ENCODE measurements at regions not wholly inside any gene's neighbourhood (a gene's known extent, or its start where the extent isn't known, plus 50 kb on each side); places are given as distances from the start of the nearest gene placed in this dataset.

DNA sequence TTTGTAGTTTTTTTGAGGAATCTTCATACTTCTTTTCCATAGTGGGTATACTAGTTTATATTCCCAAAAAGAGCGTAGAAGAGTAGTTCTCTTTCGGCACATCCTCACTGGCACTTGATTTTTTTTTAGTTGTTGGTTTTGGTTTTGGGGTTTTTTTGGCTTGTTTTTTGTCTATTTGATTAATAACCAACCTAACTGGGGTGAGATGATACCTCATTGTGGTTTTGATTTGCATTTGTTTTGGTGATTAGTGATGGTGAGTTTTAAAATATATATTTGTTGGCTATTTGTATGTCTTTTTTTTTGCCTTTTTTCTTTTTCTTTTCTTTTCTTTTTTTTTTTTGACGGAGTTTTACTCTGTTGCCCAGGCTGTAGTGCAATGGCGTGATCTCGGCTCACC, 69.7 kb upstream of the BTG1 start:
- no peak overlapping the region for H3K4me3 ChIP-seq (ENCODE audit: low read depth, low read length)
- DNase-seq (ENCODE audit: low read depth), result no peak
- TF ChIP-seq, protein P1, sequence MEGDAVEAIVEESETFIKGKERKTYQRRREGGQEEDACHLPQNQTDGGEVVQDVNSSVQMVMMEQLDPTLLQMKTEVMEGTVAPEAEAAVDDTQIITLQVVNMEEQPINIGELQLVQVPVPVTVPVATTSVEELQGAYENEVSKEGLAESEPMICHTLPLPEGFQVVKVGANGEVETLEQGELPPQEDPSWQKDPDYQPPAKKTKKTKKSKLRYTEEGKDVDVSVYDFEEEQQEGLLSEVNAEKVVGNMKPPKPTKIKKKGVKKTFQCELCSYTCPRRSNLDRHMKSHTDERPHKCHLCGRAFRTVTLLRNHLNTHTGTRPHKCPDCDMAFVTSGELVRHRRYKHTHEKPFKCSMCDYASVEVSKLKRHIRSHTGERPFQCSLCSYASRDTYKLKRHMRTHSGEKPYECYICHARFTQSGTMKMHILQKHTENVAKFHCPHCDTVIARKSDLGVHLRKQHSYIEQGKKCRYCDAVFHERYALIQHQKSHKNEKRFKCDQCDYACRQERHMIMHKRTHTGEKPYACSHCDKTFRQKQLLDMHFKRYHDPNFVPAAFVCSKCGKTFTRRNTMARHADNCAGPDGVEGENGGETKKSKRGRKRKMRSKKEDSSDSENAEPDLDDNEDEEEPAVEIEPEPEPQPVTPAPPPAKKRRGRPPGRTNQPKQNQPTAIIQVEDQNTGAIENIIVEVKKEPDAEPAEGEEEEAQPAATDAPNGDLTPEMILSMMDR (conservative IDR thresholded peaks at IDR 0.05; ENCODE audit: low read depth, low read length), result no peak

DNA sequence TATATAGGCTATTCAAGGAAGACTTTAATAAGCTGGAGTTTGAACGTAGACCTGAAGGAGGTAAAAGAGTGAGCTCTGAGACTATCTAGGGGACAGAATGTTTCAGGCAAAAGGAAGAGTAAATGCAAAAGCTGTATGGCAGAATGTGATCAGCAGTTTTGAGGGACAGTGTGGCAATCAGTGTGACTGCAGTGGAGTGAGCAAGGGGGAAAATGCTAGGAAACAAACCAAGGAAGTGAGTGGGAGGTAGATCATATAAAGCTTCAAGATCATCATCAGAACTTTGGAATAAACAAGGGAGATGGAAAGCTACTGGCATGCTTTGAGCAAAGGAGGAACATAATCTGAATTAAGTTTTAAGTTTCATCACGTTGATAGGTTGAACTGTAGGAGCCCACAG, 67.5 kb upstream of the BTG1 start:
- no peak for DNase-seq (ENCODE audit: low read depth)
- no peak overlapping the region for H3K4me3 ChIP-seq (ENCODE audit: low read depth, low read length)
- TF ChIP-seq, protein P1 (conservative IDR thresholded peaks at IDR 0.05; ENCODE audit: low read depth, low read length), result no peak

DNA sequence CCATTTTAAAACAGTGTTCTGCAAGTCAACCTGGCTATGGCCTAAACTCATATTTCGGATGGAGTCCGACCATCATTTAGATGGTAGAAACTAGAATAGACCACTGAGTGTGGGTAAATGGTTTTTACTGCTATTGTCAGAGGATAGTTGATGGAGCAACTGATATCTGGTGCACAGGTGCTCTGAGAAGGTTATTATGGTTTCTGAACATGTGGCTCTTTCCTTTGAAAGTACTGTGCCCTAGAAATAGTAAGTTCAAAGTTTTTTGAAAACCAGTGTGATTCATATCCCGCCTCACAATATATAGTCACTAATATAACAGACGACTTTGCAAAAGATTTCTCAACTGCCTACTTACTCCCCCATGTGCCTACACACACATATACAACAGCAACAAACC, 64.4 kb upstream of the BTG1 start:
- TF ChIP-seq, protein P1 (conservative IDR thresholded peaks at IDR 0.05; ENCODE audit: low read depth, low read length), result no peak
- no peak overlapping the region for H3K4me3 ChIP-seq (ENCODE audit: low read depth, low read length)
- no peak for DNase-seq (ENCODE audit: low read depth)

DNA sequence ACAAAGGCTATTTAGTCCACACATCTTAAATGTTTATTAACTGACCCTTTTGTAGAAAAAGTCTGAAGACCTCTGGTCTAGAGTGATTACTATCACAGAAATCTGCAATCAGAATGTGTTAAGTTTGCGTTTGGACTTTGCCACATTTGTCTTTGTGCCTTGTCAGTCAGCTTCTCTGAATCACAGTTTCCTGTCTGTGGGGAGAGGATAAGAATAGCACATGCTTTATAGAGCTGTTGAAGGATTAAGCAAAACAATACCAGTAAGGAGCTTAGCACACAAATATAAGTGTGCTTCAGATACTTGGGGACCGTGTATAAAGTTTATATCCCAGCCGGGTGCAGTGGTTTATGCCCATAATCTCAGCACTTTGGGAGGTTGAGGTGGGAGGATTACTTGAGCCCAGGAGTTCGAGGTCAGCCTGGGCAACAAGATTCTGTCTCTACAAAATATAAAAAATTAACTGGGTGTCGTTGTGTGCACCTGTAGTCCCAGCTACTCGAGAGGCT, 63.0 kb upstream of the BTG1 start:
- TF ChIP-seq, protein P1 (conservative IDR thresholded peaks at IDR 0.05; ENCODE audit: low read depth, low read length), result no peak
- no peak overlapping the region for H3K4me3 ChIP-seq (ENCODE audit: low read depth, low read length)

DNA sequence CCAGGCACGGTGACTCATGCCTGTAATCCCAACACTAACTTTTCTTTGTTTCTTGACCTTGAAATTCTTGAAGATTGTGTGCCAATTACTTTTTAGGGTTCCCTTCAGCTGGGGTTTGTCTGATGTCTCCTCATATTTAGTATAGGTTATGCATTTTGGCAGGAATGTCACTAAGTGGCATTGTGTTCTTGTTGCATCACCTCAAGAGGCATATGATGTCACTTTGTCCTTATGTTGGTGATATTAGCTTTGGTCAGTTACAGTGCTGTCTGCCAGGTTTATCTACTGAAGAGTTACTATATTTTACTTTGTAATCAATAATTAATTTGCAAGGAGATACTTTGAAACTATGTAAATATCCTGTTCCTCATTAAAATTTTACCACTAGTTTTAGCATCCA, 61.0 kb upstream of the BTG1 start:
- TF ChIP-seq, protein P1 (conservative IDR thresholded peaks at IDR 0.05; ENCODE audit: low read depth, low read length), result no peak

More for the DNA sequence above, 63.0 kb upstream of the BTG1 start:
- peak; percentile 78 for DNase-seq (ENCODE audit: low read depth)

DNA sequence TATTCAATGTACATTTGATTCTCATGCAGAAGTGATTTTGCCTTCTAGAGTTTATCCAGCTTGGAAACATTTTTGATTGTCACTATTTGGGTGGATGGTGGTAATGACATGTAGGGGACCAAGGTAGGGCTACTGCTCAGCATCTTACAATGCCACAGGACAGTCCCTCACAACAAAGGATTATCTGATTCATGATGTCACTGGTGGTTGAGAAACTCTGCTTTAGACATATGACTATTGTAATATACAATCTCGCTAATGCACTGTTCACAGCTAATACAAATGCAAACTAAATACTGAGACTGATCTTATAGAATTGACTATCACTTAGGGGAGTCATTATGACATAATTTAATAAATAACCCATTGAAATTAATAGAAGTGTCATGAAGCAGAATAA, 60.4 kb upstream of the BTG1 start:
- no peak overlapping the region for H3K4me3 ChIP-seq (ENCODE audit: low read depth, low read length)
- TF ChIP-seq, protein P1 (conservative IDR thresholded peaks at IDR 0.05; ENCODE audit: low read depth, low read length), result no peak
- DNase-seq (ENCODE audit: low read depth), result no peak

More for the DNA sequence above, 61.0 kb upstream of the BTG1 start:
- H3K4me3 ChIP-seq (ENCODE audit: low read depth, low read length), result no peak overlapping the region
- DNase-seq (ENCODE audit: low read depth), result no peak

DNA sequence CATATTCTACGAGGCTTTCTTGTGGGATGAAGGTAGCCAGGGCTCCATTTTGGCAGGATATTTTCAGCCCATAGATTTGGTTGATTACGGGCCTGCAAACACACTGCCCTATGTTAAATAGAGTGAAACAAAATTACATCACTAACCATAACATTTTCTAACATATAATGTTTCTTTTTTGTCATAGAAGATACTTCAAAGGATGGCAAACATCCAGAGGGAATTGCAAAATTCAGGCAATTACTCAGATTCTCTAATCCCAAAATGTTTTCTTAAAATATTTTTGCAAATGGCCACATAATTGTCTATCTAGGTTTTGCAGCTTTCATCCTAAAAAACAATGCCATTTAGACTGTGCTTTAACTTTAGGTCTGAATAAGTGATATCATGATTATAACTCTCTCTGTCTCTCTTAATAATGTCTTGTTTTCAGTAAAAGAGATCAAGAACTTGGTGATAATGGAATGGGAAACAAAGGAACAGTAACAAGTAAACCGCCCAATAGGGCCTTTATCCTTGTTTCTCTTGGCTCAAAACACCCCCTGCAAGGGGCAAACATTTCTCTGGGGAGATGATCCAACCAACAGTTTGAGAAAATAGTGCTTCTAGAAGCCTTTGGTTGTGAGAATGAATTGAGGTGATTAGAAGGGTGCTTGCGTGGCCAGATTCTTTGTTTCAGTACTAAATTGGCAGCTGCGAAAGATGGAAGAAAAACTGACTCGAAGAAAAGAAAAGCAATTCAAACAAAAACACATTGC, 54.4 kb upstream of the BTG1 start:
- TF ChIP-seq, protein P1 (conservative IDR thresholded peaks at IDR 0.05; ENCODE audit: low read depth, low read length), result no peak
- H3K4me3 ChIP-seq (ENCODE audit: low read depth, low read length), result no peak overlapping the region
- DNase-seq (ENCODE audit: low read depth), result peak; percentile 25
